ENCODE measurements at regions not wholly inside any gene's neighbourhood (a gene's known extent, or its start where the extent isn't known, plus 50 kb on each side); places are given as distances from the start of the nearest gene placed in this dataset.

- DNase-seq = no peak
- Histone ChIP-seq H2AFZ (ENCODE audit: low read depth, low read length) (no peak overlapping the region), H2BK120ac (ENCODE audit: low read depth, low read length) (no peak overlapping the region), H2BK5ac (ENCODE audit: low read depth, low read length, poor library complexity, severe bottlenecking) (no peak overlapping the region), H3K27ac (ENCODE audit: low read length, poor library complexity, severe bottlenecking) (no peak overlapping the region), H2BK15ac (ENCODE audit: low read depth, poor library complexity, severe bottlenecking) (no peak overlapping the region), H3K79me1 (replicated peaks; ENCODE audit: low read length, poor library complexity, severe bottlenecking) (no peaks in the 10 kb centered on the region), H3K27me3 (ENCODE audit: control insufficient read depth in 1 of 2, insufficient read depth in 1 of 2, low read length in 2 of 2) (no peaks in the 10 kb centered on the region), H3K36me3 (ENCODE audit: control insufficient read depth in 1 of 2, insufficient read depth in 2 of 2, low read depth in 1 of 2, low read length in 2 of 2) (no peaks in the 10 kb centered on the region), H2AK5ac (ENCODE audit: low read length, severe bottlenecking) (no peak overlapping the region), H3K23ac (ENCODE audit: low read length in 2 of 2) (no peak overlapping the region), H3K9ac (ENCODE audit: low read length) (no peak overlapping the region), H4K91ac (ENCODE audit: low read length) (no peak overlapping the region), H2BK12ac (ENCODE audit: low read length in 2 of 2) (no peak overlapping the region), H4K8ac (ENCODE audit: low read length) (no peak overlapping the region), H3K9me3 (ENCODE audit: control insufficient read depth, low read length) (no peaks in the 10 kb centered on the region), H3K4ac (ENCODE audit: low read depth in 1 of 2, low read length in 2 of 2) (no peak overlapping the region), H3K18ac (ENCODE audit: low read depth in 1 of 2, low read length in 2 of 2) (no peak overlapping the region), H3K4me1 (ENCODE audit: control insufficient read depth, insufficient read depth, low read depth, low read length) (no peaks in the 10 kb centered on the region), H3K14ac (ENCODE audit: low read length in 2 of 2) (no peak overlapping the region), H3K4me3 (ENCODE audit: insufficient read depth in 1 of 2, low read depth in 1 of 2, low read length in 2 of 2) (no peak overlapping the region), H3K4me2 (ENCODE audit: low read length, poor library complexity, severe bottlenecking) (no peak overlapping the region)
- WGBS = 80% methylated on average over 5 of the region's 6 CpGs
Measured at GRCh38 chr2:199195927-199196502, 261.7 kb downstream of the SATB2 start.

- Histone ChIP-seq H2BK120ac (ENCODE audit: low read depth, low read length) (no peak overlapping the region), H3K27ac (ENCODE audit: low read length, poor library complexity, severe bottlenecking) (no peak overlapping the region), H3K9ac (ENCODE audit: low read length) (no peak overlapping the region), H3K4me3 (ENCODE audit: insufficient read depth in 1 of 2, low read depth in 1 of 2, low read length in 2 of 2) (no peak overlapping the region), H3K27me3 (ENCODE audit: control insufficient read depth in 1 of 2, insufficient read depth in 1 of 2, low read length in 2 of 2) (no peaks in the 10 kb centered on the region), H3K79me1 (replicated peaks; ENCODE audit: low read length, poor library complexity, severe bottlenecking) (no peaks in the 10 kb centered on the region), H3K4ac (ENCODE audit: low read depth in 1 of 2, low read length in 2 of 2) (no peak overlapping the region), H2BK5ac (ENCODE audit: low read depth, low read length, poor library complexity, severe bottlenecking) (no peak overlapping the region), H2BK15ac (ENCODE audit: low read depth, poor library complexity, severe bottlenecking) (no peak overlapping the region), H3K14ac (ENCODE audit: low read length in 2 of 2) (no peak overlapping the region), H4K91ac (ENCODE audit: low read length) (no peak overlapping the region), H3K36me3 (ENCODE audit: control insufficient read depth in 1 of 2, insufficient read depth in 2 of 2, low read depth in 1 of 2, low read length in 2 of 2) (no peaks in the 10 kb centered on the region), H2AK5ac (ENCODE audit: low read length, severe bottlenecking) (no peak overlapping the region), H3K4me1 (ENCODE audit: control insufficient read depth, insufficient read depth, low read depth, low read length) (no peaks in the 10 kb centered on the region), H2AFZ (ENCODE audit: low read depth, low read length) (no peak overlapping the region), H4K8ac (ENCODE audit: low read length) (no peak overlapping the region), H2BK12ac (ENCODE audit: low read length in 2 of 2) (no peak overlapping the region), H3K23ac (ENCODE audit: low read length in 2 of 2) (no peak overlapping the region), H3K9me3 (ENCODE audit: control insufficient read depth, low read length) (no peaks in the 10 kb centered on the region), H3K18ac (ENCODE audit: low read depth in 1 of 2, low read length in 2 of 2) (no peak overlapping the region), H3K4me2 (ENCODE audit: low read length, poor library complexity, severe bottlenecking) (no peak overlapping the region)
- no peak for DNase-seq
- 78% methylated on average over 8 of the region's 8 CpGs for WGBS
Measured at GRCh38 chr2:199191461-199191860, 266.3 kb downstream of the SATB2 start.

GRCh38 chr2:199189229-199189628, 268.5 kb downstream of the SATB2 start:
- no peaks in the 10 kb centered on the region for H3K4me1 ChIP-seq (ENCODE audit: control insufficient read depth, insufficient read depth, low read depth, low read length)
- no peaks in the 10 kb centered on the region for H3K79me1 ChIP-seq (replicated peaks; ENCODE audit: low read length, poor library complexity, severe bottlenecking)
- no peak for DNase-seq
- H3K4me2 ChIP-seq (ENCODE audit: low read length, poor library complexity, severe bottlenecking) = no peak overlapping the region
- no peak overlapping the region for H2BK5ac ChIP-seq (ENCODE audit: low read depth, low read length, poor library complexity, severe bottlenecking)
- H2BK12ac ChIP-seq (ENCODE audit: low read length in 2 of 2) = no peak overlapping the region
- H3K4me3 ChIP-seq (ENCODE audit: insufficient read depth in 1 of 2, low read depth in 1 of 2, low read length in 2 of 2) = no peak overlapping the region
- H3K27me3 ChIP-seq (ENCODE audit: control insufficient read depth in 1 of 2, insufficient read depth in 1 of 2, low read length in 2 of 2) = no peaks in the 10 kb centered on the region
- no peak overlapping the region for H3K9ac ChIP-seq (ENCODE audit: low read length)
- H3K9me3 ChIP-seq (ENCODE audit: control insufficient read depth, low read length) = no peaks in the 10 kb centered on the region
- 80% methylated on average over 2 of the region's 2 CpGs for WGBS
- H3K27ac ChIP-seq (ENCODE audit: low read length, poor library complexity, severe bottlenecking) = no peak overlapping the region
- no peak overlapping the region for H4K8ac ChIP-seq (ENCODE audit: low read length)
- H2AK5ac ChIP-seq (ENCODE audit: low read length, severe bottlenecking) = no peak overlapping the region
- H3K23ac ChIP-seq (ENCODE audit: low read length in 2 of 2) = no peak overlapping the region
- H2BK120ac ChIP-seq (ENCODE audit: low read depth, low read length) = no peak overlapping the region
- H4K91ac ChIP-seq (ENCODE audit: low read length) = no peak overlapping the region
- no peak overlapping the region for H2BK15ac ChIP-seq (ENCODE audit: low read depth, poor library complexity, severe bottlenecking)
- H3K14ac ChIP-seq (ENCODE audit: low read length in 2 of 2) = no peak overlapping the region
- H3K36me3 ChIP-seq (ENCODE audit: control insufficient read depth in 1 of 2, insufficient read depth in 2 of 2, low read depth in 1 of 2, low read length in 2 of 2) = no peaks in the 10 kb centered on the region
- no peak overlapping the region for H3K18ac ChIP-seq (ENCODE audit: low read depth in 1 of 2, low read length in 2 of 2)
- H2AFZ ChIP-seq (ENCODE audit: low read depth, low read length) = no peak overlapping the region
- no peak overlapping the region for H3K4ac ChIP-seq (ENCODE audit: low read depth in 1 of 2, low read length in 2 of 2)

GRCh38 chr2:199186301-199186751, 271.4 kb downstream of the SATB2 start:
- 21% methylated on average over 1 of the region's 2 CpGs for WGBS
- no peak overlapping the region for H3K27ac ChIP-seq (ENCODE audit: low read length, poor library complexity, severe bottlenecking)
- no peak overlapping the region for H2BK120ac ChIP-seq (ENCODE audit: low read depth, low read length)
- no peak overlapping the region for H4K8ac ChIP-seq (ENCODE audit: low read length)
- H3K36me3 ChIP-seq (ENCODE audit: control insufficient read depth in 1 of 2, insufficient read depth in 2 of 2, low read depth in 1 of 2, low read length in 2 of 2) = no peaks in the 10 kb centered on the region
- no peak overlapping the region for H2BK12ac ChIP-seq (ENCODE audit: low read length in 2 of 2)
- no peak overlapping the region for H3K4me2 ChIP-seq (ENCODE audit: low read length, poor library complexity, severe bottlenecking)
- no peak overlapping the region for H3K4me3 ChIP-seq (ENCODE audit: insufficient read depth in 1 of 2, low read depth in 1 of 2, low read length in 2 of 2)
- H2AFZ ChIP-seq (ENCODE audit: low read depth, low read length) = no peak overlapping the region
- H3K23ac ChIP-seq (ENCODE audit: low read length in 2 of 2) = no peak overlapping the region
- no peak overlapping the region for H2BK15ac ChIP-seq (ENCODE audit: low read depth, poor library complexity, severe bottlenecking)
- H3K14ac ChIP-seq (ENCODE audit: low read length in 2 of 2) = no peak overlapping the region
- H3K9ac ChIP-seq (ENCODE audit: low read length) = no peak overlapping the region
- H3K4me1 ChIP-seq (ENCODE audit: control insufficient read depth, insufficient read depth, low read depth, low read length) = no peaks in the 10 kb centered on the region
- no peak for DNase-seq
- H4K91ac ChIP-seq (ENCODE audit: low read length) = no peak overlapping the region
- no peaks in the 10 kb centered on the region for H3K79me1 ChIP-seq (replicated peaks; ENCODE audit: low read length, poor library complexity, severe bottlenecking)
- no peaks in the 10 kb centered on the region for H3K27me3 ChIP-seq (ENCODE audit: control insufficient read depth in 1 of 2, insufficient read depth in 1 of 2, low read length in 2 of 2)
- H2AK5ac ChIP-seq (ENCODE audit: low read length, severe bottlenecking) = no peak overlapping the region
- H3K9me3 ChIP-seq (ENCODE audit: control insufficient read depth, low read length) = no peaks in the 10 kb centered on the region
- H2BK5ac ChIP-seq (ENCODE audit: low read depth, low read length, poor library complexity, severe bottlenecking) = no peak overlapping the region
- H3K18ac ChIP-seq (ENCODE audit: low read depth in 1 of 2, low read length in 2 of 2) = no peak overlapping the region
- H3K4ac ChIP-seq (ENCODE audit: low read depth in 1 of 2, low read length in 2 of 2) = no peak overlapping the region
